DOHH2 (cell line): ENCODE measurements at regions not wholly inside any gene's neighbourhood (a gene's known extent, or its start where the extent isn't known, plus 50 kb on each side); places are given as distances from the start of the nearest gene placed in this dataset.

Source experiments
- H3F3A ChIP-seq: fragments of 200-600 bp; sonication (generic), shearing (Covaris generic); 2 replicates; pipeline ENCODE4 v1.6.0; 2016; ENCODE audit warnings: antibody characterized with exemption, mild to moderate bottlenecking; ENCODE audit not compliant: control insufficient read depth, insufficient read depth
- H3K27ac ChIP-seq: fragments of 200-600 bp; sonication (generic); 2 replicates; pipeline ENCODE4 v1.5.1; 2014; ENCODE audit warnings: low read depth, mild to moderate bottlenecking, low read length, moderate library complexity
- H3K27me3 ChIP-seq: fragments of 200-600 bp; sonication (generic); 2 replicates; pipeline ENCODE4 v1.6.1; 2014; ENCODE audit warnings: mild to moderate bottlenecking, low read length, mixed read lengths; ENCODE audit not compliant: control insufficient read depth
- H3K36me3 ChIP-seq: fragments of 200-600 bp; sonication (generic); 2 replicates; pipeline ENCODE4 v1.6.1; 2014; ENCODE audit warnings: mild to moderate bottlenecking, low read length, moderate library complexity, mixed read lengths; ENCODE audit not compliant: control insufficient read depth
- H3K4me1 ChIP-seq: fragments of 200-600 bp; sonication (generic); 2 replicates; pipeline ENCODE4 v1.6.1; 2014; ENCODE audit warnings: mild to moderate bottlenecking, low read length, mixed read lengths; ENCODE audit not compliant: control insufficient read depth
- H3K4me2 ChIP-seq: fragments of 200-600 bp; sonication (generic); 2 replicates; pipeline ENCODE4 v1.6.0; 2014; ENCODE audit warnings: mild to moderate bottlenecking, low read length, moderate library complexity
- H3K4me3 ChIP-seq: fragments of 200-600 bp; sonication (generic); 2 replicates; pipeline ENCODE4 v1.5.1; 2014; ENCODE audit warnings: mild to moderate bottlenecking, low read length, mixed read lengths
- H3K79me2 ChIP-seq: fragments of 200-600 bp; sonication (generic); 2 replicates; pipeline ENCODE4 v1.6.1; 2014; ENCODE audit warnings: mild to moderate bottlenecking, low read length, mixed read lengths; ENCODE audit not compliant: control insufficient read depth
- H3K9me2 ChIP-seq: fragments of 200-600 bp; sonication (generic); replicated peaks from 2 replicates; pipeline ENCODE4 v1.6.1; 2014; ENCODE audit warnings: mild to moderate bottlenecking, low read length, mixed read lengths; ENCODE audit not compliant: control insufficient read depth
- H3K9me3 ChIP-seq: fragments of 200-600 bp; sonication (generic); 2 replicates; pipeline ENCODE4 v1.6.1; 2014; ENCODE audit warnings: antibody characterized with exemption, low read length, mixed read lengths; ENCODE audit not compliant: control insufficient read depth, insufficient read depth
- H4K20me1 ChIP-seq: fragments of 200-600 bp; sonication (generic); 2 replicates; pipeline ENCODE4 v1.6.0; 2014; ENCODE audit warnings: low read depth, mild to moderate bottlenecking, antibody characterized with exemption, low read length, moderate library complexity; ENCODE audit not compliant: control insufficient read depth, insufficient read depth
- EZH2phosphoT487 ChIP-seq: fragments of 200-600 bp; sonication (generic); IDR thresholded peaks from 2 replicates; pipeline ENCODE4 v1.6.1; 2017; ENCODE audit warnings: borderline replicate concordance, mild to moderate bottlenecking, antibody characterized with exemption, low read length, moderate library complexity, mixed read lengths
- TF ChIP-seq, protein P1 (sequence below): fragments of 200-600 bp; sonication (generic); IDR thresholded peaks from one replicate; pipeline ENCODE4 v1.5.1; 2014; ENCODE audit warnings: antibody characterized with exemption, mild to moderate bottlenecking, low read depth, low read length; ENCODE audit not compliant: poor library complexity, severe bottlenecking

DNA sequence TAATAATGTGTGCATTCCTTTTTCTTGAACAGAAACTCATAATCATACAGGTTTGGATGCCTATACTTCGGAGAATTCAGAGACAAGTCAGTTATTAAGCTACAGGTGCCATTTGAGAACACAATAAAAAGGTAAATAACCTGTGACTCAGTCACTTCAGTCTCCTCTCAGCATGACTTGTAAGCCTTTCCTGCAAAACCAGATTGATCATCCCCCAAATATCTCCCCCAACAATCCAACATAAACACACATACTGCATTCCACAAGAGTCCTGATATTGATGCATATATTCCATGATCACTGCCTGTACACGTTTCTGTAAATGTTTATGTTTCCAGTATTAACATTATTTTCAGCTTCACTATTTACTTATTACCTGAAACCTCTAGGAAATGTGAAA, 110.8 kb downstream of the PWWP3B start:
- no peaks in the 10 kb centered on the region for H3K9me3 ChIP-seq
- H3K27ac ChIP-seq, result no peak overlapping the region
- TF ChIP-seq, protein P1, sequence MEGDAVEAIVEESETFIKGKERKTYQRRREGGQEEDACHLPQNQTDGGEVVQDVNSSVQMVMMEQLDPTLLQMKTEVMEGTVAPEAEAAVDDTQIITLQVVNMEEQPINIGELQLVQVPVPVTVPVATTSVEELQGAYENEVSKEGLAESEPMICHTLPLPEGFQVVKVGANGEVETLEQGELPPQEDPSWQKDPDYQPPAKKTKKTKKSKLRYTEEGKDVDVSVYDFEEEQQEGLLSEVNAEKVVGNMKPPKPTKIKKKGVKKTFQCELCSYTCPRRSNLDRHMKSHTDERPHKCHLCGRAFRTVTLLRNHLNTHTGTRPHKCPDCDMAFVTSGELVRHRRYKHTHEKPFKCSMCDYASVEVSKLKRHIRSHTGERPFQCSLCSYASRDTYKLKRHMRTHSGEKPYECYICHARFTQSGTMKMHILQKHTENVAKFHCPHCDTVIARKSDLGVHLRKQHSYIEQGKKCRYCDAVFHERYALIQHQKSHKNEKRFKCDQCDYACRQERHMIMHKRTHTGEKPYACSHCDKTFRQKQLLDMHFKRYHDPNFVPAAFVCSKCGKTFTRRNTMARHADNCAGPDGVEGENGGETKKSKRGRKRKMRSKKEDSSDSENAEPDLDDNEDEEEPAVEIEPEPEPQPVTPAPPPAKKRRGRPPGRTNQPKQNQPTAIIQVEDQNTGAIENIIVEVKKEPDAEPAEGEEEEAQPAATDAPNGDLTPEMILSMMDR, result no peak
- H3K9me2 ChIP-seq, result no peaks in the 10 kb centered on the region
- no peak overlapping the region for H3K4me2 ChIP-seq
- no peaks in the 10 kb centered on the region for H3K27me3 ChIP-seq
- no peaks in the 10 kb centered on the region for H3F3A ChIP-seq
- no peak overlapping the region for H3K4me3 ChIP-seq
- no peaks in the 10 kb centered on the region for H3K36me3 ChIP-seq
- no peaks in the 10 kb centered on the region for H3K4me1 ChIP-seq
- H4K20me1 ChIP-seq, result no peaks in the 10 kb centered on the region
- H3K79me2 ChIP-seq, result no peaks in the 10 kb centered on the region

DNA sequence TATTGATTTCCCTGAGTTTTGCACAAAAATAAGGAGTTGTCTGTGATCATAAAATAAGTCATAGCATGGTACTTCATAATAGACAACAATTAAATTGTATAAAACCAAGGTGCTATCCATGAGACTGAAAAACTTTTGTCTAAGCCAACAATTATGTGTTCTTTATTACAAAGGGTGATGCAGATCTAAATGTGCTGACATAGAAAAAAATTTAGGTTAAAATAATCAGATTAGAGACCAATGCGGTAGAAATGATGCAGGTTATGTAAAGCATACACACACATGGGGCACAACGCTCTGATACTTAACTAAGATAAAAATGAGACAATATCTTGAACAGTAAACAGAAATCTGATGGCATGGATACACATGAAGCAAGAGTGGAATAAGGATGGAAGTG, 113.3 kb downstream of the PWWP3B start:
- Histone ChIP-seq H3K9me2 (no peaks in the 10 kb centered on the region), H3K4me1 (no peaks in the 10 kb centered on the region), H3K27me3 (no peaks in the 10 kb centered on the region), H3K4me3 (no peak overlapping the region), H4K20me1 (no peaks in the 10 kb centered on the region), H3K27ac (no peak overlapping the region), H3K36me3 (no peaks in the 10 kb centered on the region), H3K9me3 (no peaks in the 10 kb centered on the region), H3F3A (no peaks in the 10 kb centered on the region), H3K4me2 (no peak overlapping the region), H3K79me2 (no peaks in the 10 kb centered on the region)
- TF ChIP-seq, protein P1, result no peak
- no peak for TF ChIP-seq EZH2phosphoT487

DNA sequence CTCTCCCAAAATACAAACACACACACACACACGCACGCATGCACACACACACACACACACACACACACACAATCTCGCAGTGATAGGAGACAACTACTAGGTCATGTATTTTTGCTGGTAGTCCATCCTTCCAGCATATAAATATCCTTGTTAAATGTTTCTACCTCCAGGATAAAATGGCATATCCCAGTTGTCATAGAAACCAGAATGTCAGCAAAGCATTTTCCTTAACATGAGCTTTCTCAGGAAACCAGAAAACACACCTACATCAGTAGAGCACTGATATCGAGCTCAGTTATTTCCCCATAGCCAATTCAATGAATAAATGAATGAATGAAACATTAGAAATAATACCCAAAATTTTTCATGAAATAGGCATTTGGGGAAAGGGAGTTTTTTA, 115.7 kb downstream of the PWWP3B start:
- H3K9me3 ChIP-seq, result no peaks in the 10 kb centered on the region
- TF ChIP-seq, protein P1, result no peak
- H3K27ac ChIP-seq, result no peak overlapping the region
- H3K4me2 ChIP-seq, result no peak overlapping the region
- no peaks in the 10 kb centered on the region for H3K36me3 ChIP-seq
- no peaks in the 10 kb centered on the region for H3K79me2 ChIP-seq
- no peaks in the 10 kb centered on the region for H3F3A ChIP-seq
- no peaks in the 10 kb centered on the region for H4K20me1 ChIP-seq
- H3K4me1 ChIP-seq, result no peaks in the 10 kb centered on the region
- H3K27me3 ChIP-seq, result no peaks in the 10 kb centered on the region
- H3K4me3 ChIP-seq, result no peak overlapping the region
- no peaks in the 10 kb centered on the region for H3K9me2 ChIP-seq

DNA sequence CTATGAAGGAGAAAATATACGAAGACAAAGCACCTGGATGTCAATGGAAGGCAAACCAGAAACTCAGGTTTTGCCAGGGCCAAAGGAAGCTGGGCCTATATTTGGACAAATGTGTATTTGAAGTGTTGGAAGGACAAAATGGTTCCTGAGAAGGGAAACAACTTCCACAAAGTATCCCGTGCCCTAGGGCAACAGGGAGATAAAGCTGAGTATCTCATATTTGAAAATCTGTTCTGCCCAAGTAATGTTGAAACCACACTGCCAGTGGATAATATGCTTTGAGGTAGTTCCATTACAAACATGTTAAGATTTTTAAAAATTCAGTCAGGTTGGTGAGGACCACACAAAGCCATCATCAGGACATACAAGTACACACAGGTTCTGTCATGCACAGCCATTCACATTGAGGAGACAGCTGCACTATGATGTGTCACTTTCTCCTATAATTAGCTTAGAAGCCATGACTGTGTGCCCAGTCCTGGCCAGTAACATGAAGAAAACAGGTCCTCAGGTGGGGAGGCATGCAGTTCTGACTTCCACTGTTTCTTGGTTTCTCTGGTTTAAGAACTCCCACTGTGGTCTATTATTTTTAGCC, 116.4 kb downstream of the PWWP3B start:
- no peaks in the 10 kb centered on the region for H3K4me1 ChIP-seq
- H3K9me2 ChIP-seq, result no peaks in the 10 kb centered on the region
- TF ChIP-seq, protein P1, result no peak
- no peak for TF ChIP-seq EZH2phosphoT487
- no peak overlapping the region for H3K4me2 ChIP-seq
- H3K36me3 ChIP-seq, result no peaks in the 10 kb centered on the region
- no peaks in the 10 kb centered on the region for H3K9me3 ChIP-seq
- H3K27me3 ChIP-seq, result no peaks in the 10 kb centered on the region
- H3K79me2 ChIP-seq, result no peaks in the 10 kb centered on the region
- H3K4me3 ChIP-seq, result no peak overlapping the region
- no peaks in the 10 kb centered on the region for H3F3A ChIP-seq
- H3K27ac ChIP-seq, result no peak overlapping the region
- H4K20me1 ChIP-seq, result no peaks in the 10 kb centered on the region
